Right lung (tissue), 2 donors: ENCODE measurements at regions not wholly inside any gene's neighbourhood (a gene's known extent, or its start where the extent isn't known, plus 50 kb on each side); places are given as distances from the start of the nearest gene placed in this dataset.

Source experiments
- DNase-seq, 2 donors: peaks; one replicate each; pipeline ENCODE4 v3.0.0-alpha.2; 2013

GRCh38 chr5:168106008-168106761 is 185.3 kb upstream of the WWC1 start:
- no peak for DNase-seq

GRCh38 chr5:168109441-168109840 is 182.0 kb upstream of the WWC1 start:
- no peak for DNase-seq

- no peak for DNase-seq
Observed at GRCh38 chr5:168110384-168110783, 181.1 kb upstream of the WWC1 start.

GRCh38 chr5:168110870-168111832 is 180.3 kb upstream of the WWC1 start:
- no peak for DNase-seq

GRCh38 chr5:168114444-168115017 is 176.9 kb upstream of the WWC1 start:
- no peak for DNase-seq

GRCh38 chr5:168117469-168117868 is 174.0 kb upstream of the WWC1 start:
- DNase-seq = no peak

- no peak for DNase-seq
Observed at GRCh38 chr5:168118042-168118668, 173.3 kb upstream of the WWC1 start.

GRCh38 chr5:168120401-168121137 is 170.9 kb upstream of the WWC1 start:
- DNase-seq = no peak

GRCh38 chr5:168121138-168121494 is 170.3 kb upstream of the WWC1 start:
- DNase-seq = no peak

GRCh38 chr5:168123631-168124528 is 167.6 kb upstream of the WWC1 start:
- DNase-seq = no peak

- DNase-seq = no peak
Observed at GRCh38 chr5:168125445-168126199, 165.8 kb upstream of the WWC1 start.

GRCh38 chr5:168126606-168127005 is 164.8 kb upstream of the WWC1 start:
- DNase-seq = no peak

GRCh38 chr5:168128111-168128510 is 163.3 kb upstream of the WWC1 start:
- DNase-seq = no peak

- DNase-seq = no peak
Observed at GRCh38 chr5:168128557-168128956, 162.9 kb upstream of the WWC1 start.

- DNase-seq = no peak
Observed at GRCh38 chr5:168131519-168131918, 159.9 kb upstream of the WWC1 start.

GRCh38 chr5:168132241-168132641 is 159.2 kb upstream of the WWC1 start:
- DNase-seq = no peak

- no peak for DNase-seq
Observed at GRCh38 chr5:168135897-168136296, 155.5 kb upstream of the WWC1 start.

- no peak for DNase-seq
Observed at GRCh38 chr5:168136340-168136739, 155.1 kb upstream of the WWC1 start.

- DNase-seq = no peak
Observed at GRCh38 chr5:168137265-168137664, 154.2 kb upstream of the WWC1 start.

- DNase-seq = no peak
Observed at GRCh38 chr5:168140241-168140640, 151.2 kb upstream of the WWC1 start.
